Central memory CD8-positive, alpha-beta T cell (primary cell): ENCODE measurements at regions not wholly inside any gene's neighbourhood (a gene's known extent, or its start where the extent isn't known, plus 50 kb on each side); places are given as distances from the start of the nearest gene placed in this dataset.
"Not testable (repeated sequence)": the region's sequence is repeated elsewhere in the genome, so short reads cannot be mapped to it uniquely, and the experiment has no call there.

Experiments used
- ATAC-seq: fragments of 150-1000 bp; cut with Tn5 transposase; replicated peaks from 2 replicates; pipeline ENCODE4 v1.10.0; 2022; ENCODE audit warnings: mild to moderate bottlenecking, moderate FRiP score, moderate number of reproducible peaks; ENCODE audit not compliant: poor library complexity, severe bottlenecking; ENCODE audit errors: extremely low read depth
- DNase-seq, 2 donors: peaks; one replicate each; pipeline ENCODE4 v3.0.0; 2021; ENCODE audit warnings: low spot score in 2 of 2
- H3K27ac Mint-ChIP-seq: one replicate; pipeline ENCODE4 v1.8.0; 2022; ENCODE audit warnings: low read depth, mild to moderate bottlenecking, moderate library complexity, mixed read lengths
- H3K27me3 Mint-ChIP-seq: one replicate; pipeline ENCODE4 v1.8.0; 2022; ENCODE audit warnings: mixed read lengths
- H3K36me3 Mint-ChIP-seq: one replicate; pipeline ENCODE4 v1.8.0; 2022; ENCODE audit warnings: mild to moderate bottlenecking, moderate library complexity, mixed read lengths; ENCODE audit not compliant: insufficient read depth
- H3K4me1 Mint-ChIP-seq: one replicate; pipeline ENCODE4 v1.8.0; 2022; ENCODE audit warnings: mixed read lengths
- H3K4me3 Mint-ChIP-seq: one replicate; pipeline ENCODE4 v1.8.0; 2022; ENCODE audit warnings: mild to moderate bottlenecking, moderate library complexity, mixed read lengths
- H3K9me3 Mint-ChIP-seq: one replicate; pipeline ENCODE4 v1.8.0; 2022; ENCODE audit warnings: mixed read lengths

GRCh38 chr2:38148501-38148900 lies 72.5 kb upstream of the CYP1B1 start:
- Mint-ChIP-seq H3K4me3 (no peak overlapping the region), H3K36me3 (no peaks in the 10 kb centered on the region), H3K9me3 (no peaks in the 10 kb centered on the region), H3K4me1 (no peaks in the 10 kb centered on the region), H3K27me3 (peaks cover 16% of the 10 kb centered on the region), H3K27ac (no peak overlapping the region)
- no peak for ATAC-seq
- no peak for DNase-seq

DNA sequence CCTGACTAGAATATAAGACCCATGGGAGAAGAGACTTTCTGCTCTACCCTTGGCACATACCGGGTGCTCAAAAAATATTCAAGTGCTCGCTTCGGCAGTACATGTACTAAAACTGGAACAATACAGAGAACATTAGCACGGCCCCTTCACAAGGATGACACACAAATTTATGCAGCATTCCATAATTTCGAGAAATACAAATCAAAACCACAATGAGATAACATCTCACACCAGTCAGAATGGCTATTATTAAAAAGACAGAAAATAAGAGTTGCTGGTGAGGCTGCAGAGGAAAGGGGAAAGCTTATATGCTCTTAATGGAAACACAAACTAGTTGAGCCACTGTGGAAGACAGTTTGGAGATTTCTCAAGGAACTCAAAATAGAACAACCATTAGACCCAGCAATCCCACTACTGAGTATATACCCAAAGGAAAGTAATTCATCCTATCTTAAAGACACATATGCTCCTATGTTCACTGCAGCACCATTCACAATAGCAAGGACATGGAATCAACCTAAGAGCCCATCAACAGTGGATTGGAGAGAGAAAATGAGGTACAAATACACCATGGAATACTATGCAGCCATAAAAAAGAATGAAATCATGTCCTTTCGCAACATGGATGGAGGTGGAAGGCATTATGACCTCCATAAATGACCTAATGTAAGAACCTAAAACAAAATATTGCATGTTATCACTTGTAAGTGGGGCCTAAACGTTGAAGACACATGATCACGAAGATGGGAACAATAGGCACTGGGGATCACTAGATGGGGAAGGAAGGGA lies 71.6 kb upstream of the CYP1B1 start:
- H3K27me3 Mint-ChIP-seq = peaks cover 10% of the 10 kb centered on the region
- H3K4me3 Mint-ChIP-seq = no peak overlapping the region
- DNase-seq (no peak), ATAC-seq (no peak)
- no peaks in the 10 kb centered on the region for H3K9me3 Mint-ChIP-seq
- no peaks in the 10 kb centered on the region for H3K4me1 Mint-ChIP-seq
- no peaks in the 10 kb centered on the region for H3K36me3 Mint-ChIP-seq
- H3K27ac Mint-ChIP-seq = no peak overlapping the region

DNA sequence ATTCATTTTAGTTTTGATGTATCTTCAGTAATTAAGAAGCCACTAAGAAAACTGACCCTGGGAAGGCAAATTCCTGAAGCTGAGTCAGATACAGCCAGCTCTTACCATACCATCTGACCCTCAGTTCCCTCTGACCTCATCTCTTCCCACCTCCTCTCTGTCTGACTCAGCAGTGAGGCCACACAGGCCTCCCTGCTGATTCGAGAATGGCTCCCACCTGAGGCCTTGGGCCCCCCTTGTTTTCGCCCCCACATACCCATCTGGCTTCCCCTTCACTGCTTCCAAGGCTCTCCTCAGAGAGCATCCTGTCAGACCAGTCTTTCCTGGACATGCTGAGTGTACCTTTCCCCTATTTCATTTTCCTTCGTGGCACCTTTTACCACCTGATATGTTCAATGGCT lies 71.0 kb upstream of the CYP1B1 start:
- Mint-ChIP-seq H3K27me3 (peaks cover 10% of the 10 kb centered on the region), H3K4me3 (no peak overlapping the region), H3K9me3 (no peaks in the 10 kb centered on the region), H3K27ac (no peak overlapping the region), H3K36me3 (no peaks in the 10 kb centered on the region), H3K4me1 (no peaks in the 10 kb centered on the region)
- DNase-seq = no peak
- no peak for ATAC-seq

DNA sequence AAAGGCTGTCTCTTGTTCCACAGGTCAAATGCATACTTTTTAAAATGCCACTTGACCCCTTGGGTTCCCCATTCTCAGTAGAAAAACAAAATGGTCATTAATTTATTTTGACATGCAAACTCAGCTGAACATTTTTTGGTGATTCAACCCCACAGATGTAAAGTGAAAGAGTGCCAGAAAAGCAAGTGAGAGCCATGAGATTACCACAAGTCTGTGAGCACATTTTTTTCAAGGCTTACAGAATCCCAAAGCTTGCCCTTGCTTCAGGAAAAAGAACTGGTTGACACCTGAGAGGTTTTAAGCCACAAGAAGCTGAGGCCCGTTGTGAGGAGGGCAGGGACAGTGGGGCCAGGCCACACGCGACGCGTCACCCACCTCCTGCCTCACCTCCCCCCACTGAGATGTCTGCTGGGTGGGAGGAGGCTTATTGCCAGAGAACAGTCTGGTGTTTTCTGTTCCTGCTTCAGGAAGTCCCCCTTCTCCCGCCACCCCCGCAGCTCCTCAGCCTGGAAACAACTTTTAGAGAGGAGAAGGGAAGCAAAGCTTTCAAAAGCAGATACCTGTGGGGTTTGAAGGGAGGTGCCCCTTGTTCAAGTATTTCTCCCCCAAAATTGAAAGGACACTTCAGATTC lies 70.4 kb upstream of the CYP1B1 start:
- no peak overlapping the region for H3K4me3 Mint-ChIP-seq
- no peak for ATAC-seq
- no peaks in the 10 kb centered on the region for H3K4me1 Mint-ChIP-seq
- H3K9me3 Mint-ChIP-seq = no peaks in the 10 kb centered on the region
- DNase-seq = no peak
- peaks cover 10% of the 10 kb centered on the region for H3K27me3 Mint-ChIP-seq
- H3K27ac Mint-ChIP-seq = no peak overlapping the region
- no peaks in the 10 kb centered on the region for H3K36me3 Mint-ChIP-seq

- H3K4me3 Mint-ChIP-seq = no peak overlapping the region
- no peaks in the 10 kb centered on the region for H3K36me3 Mint-ChIP-seq
- DNase-seq (no peak), ATAC-seq (no peak)
- H3K27ac Mint-ChIP-seq = no peak overlapping the region
- no peaks in the 10 kb centered on the region for H3K4me1 Mint-ChIP-seq
- H3K27me3 Mint-ChIP-seq = peaks cover 10% of the 10 kb centered on the region
- no peaks in the 10 kb centered on the region for H3K9me3 Mint-ChIP-seq
Observed at GRCh38 chr2:38145236-38145635, 69.3 kb upstream of the CYP1B1 start.

DNA sequence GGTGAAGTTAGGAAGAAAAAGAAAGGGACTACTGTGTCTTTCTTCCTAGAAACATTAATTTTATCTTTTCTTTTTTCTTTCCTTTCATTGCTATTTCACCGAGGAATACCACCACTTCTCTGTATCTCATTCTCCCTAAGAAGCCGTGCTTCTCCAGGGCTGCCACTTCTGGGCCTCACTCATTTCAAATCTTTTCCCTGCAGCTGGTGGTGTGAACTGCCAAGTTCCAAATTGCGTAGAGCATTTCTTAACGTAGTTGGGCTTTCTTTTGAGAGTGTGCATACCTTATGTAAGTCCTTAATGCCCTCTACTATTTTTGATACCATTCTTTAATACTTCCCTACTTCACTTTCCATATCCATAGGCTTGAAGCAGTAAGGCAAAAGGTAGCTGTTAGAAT lies 66.7 kb upstream of the CYP1B1 start:
- no peaks in the 10 kb centered on the region for H3K36me3 Mint-ChIP-seq
- H3K27ac Mint-ChIP-seq = no peak overlapping the region
- H3K4me1 Mint-ChIP-seq = no peaks in the 10 kb centered on the region
- ATAC-seq (no peak), DNase-seq (no peak)
- no peak overlapping the region for H3K4me3 Mint-ChIP-seq
- peaks cover 8% of the 10 kb centered on the region for H3K27me3 Mint-ChIP-seq
- no peaks in the 10 kb centered on the region for H3K9me3 Mint-ChIP-seq

- Mint-ChIP-seq H3K36me3 (no peaks in the 10 kb centered on the region), H3K27me3 (peaks cover 10% of the 10 kb centered on the region), H3K9me3 (no peaks in the 10 kb centered on the region), H3K4me1 (no peaks in the 10 kb centered on the region), H3K4me3 (no peak overlapping the region), H3K27ac (no peak overlapping the region)
- DNase-seq (no peak), ATAC-seq (no peak)
Observed at GRCh38 chr2:38141501-38141900, 65.5 kb upstream of the CYP1B1 start.

- Mint-ChIP-seq H3K4me3 (no peak overlapping the region), H3K27ac (no peak overlapping the region), H3K4me1 (no peaks in the 10 kb centered on the region), H3K27me3 (peaks cover 25% of the 10 kb centered on the region), H3K9me3 (no peaks in the 10 kb centered on the region), H3K36me3 (no peaks in the 10 kb centered on the region)
- ATAC-seq = no peak
- DNase-seq = no peak
Observed at GRCh38 chr2:38138996-38139395, 63.0 kb upstream of the CYP1B1 start.

DNA sequence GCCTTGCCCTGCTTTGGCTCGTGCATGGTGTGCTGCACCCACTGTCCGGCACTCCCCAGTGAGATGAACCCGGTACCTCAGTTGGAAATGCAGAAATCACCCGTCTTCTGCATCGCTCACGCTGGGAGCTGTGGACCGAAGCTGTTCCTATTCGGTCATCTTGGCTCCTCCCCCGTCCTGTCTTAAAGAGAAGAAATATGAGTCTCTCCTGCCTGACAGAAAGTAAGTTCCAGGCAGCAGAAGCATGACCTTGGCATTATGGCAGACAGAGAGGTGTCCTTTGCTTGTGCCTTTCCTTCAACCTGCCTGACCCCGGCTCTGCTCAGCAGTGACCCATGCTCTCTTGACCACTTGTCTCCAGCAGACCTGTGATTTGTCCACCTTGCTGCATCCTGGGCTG lies 62.5 kb upstream of the CYP1B1 start:
- DNase-seq = no peak
- no peak overlapping the region for H3K4me3 Mint-ChIP-seq
- no peaks in the 10 kb centered on the region for H3K4me1 Mint-ChIP-seq
- H3K27me3 Mint-ChIP-seq = peaks cover 25% of the 10 kb centered on the region
- H3K36me3 Mint-ChIP-seq = no peaks in the 10 kb centered on the region
- no peaks in the 10 kb centered on the region for H3K9me3 Mint-ChIP-seq
- no peak overlapping the region for H3K27ac Mint-ChIP-seq
- no peak for ATAC-seq

DNA sequence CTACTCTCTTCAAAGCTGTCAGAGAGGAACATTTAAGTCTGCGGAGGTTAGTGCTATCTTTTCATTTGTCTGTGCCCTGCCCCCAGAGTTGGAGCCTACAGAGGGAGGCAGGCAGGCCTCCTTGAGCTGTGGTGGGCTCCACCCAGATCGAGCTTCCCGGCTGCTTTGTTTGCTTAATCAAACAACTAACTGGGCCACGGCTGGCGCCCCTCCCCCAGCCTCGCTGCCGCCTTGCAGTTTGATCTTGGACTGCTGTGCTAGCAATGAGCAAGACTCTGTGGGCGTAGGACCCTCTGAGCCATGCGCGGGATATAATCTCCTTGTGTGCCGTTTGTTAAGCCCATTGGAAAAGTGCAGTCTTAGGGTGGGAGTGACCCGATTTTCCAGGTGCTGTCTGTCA lies 62.0 kb upstream of the CYP1B1 start:
- not testable (repeated sequence) for H3K27ac Mint-ChIP-seq, H3K9me3 Mint-ChIP-seq, H3K36me3 Mint-ChIP-seq

GRCh38 chr2:38131676-38132075 lies 55.7 kb upstream of the CYP1B1 start:
- no peak overlapping the region for H3K4me3 Mint-ChIP-seq
- H3K4me1 Mint-ChIP-seq = no peaks in the 10 kb centered on the region
- DNase-seq (no peak), ATAC-seq (no peak)
- H3K27me3 Mint-ChIP-seq = peaks cover 16% of the 10 kb centered on the region
- no peaks in the 10 kb centered on the region for H3K36me3 Mint-ChIP-seq
- H3K27ac Mint-ChIP-seq = no peak overlapping the region
- H3K9me3 Mint-ChIP-seq = peaks cover 5% of the 10 kb centered on the region

More for the DNA sequence above, 62.0 kb upstream of the CYP1B1 start:
- H3K27me3 Mint-ChIP-seq = peaks cover 25% of the 10 kb centered on the region
- DNase-seq, H3K4me1 Mint-ChIP-seq, H3K4me3 Mint-ChIP-seq, ATAC-seq: not testable (repeated sequence)

DNA sequence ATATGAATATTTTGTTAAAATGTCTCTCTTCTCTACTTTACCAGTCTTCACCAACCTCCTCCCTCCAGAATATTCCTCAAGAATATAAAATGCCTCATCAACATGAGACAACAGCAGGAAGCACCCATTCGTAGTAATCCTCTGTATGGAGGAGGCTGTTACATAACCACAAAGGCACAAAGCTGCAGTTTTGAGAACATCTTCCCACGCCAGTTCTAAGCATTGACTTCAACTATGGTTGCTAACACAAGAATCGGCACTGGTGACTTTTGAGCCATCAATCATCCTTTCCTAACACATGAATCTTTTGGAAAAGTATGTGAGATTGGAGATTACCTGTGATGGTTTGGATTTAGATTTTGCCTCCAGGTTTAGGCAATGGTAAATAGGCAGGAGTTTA lies 54.9 kb upstream of the CYP1B1 start:
- Mint-ChIP-seq H3K36me3 (no peaks in the 10 kb centered on the region), H3K27me3 (peaks cover 8% of the 10 kb centered on the region), H3K9me3 (peaks cover 8% of the 10 kb centered on the region), H3K4me3 (no peak overlapping the region), H3K27ac (no peak overlapping the region), H3K4me1 (no peaks in the 10 kb centered on the region)
- ATAC-seq (no peak), DNase-seq (no peak)

- Mint-ChIP-seq H3K27me3 (no peaks in the 10 kb centered on the region), H3K9me3 (peaks cover 8% of the 10 kb centered on the region), H3K4me1 (no peaks in the 10 kb centered on the region), H3K36me3 (no peaks in the 10 kb centered on the region), H3K27ac (no peak overlapping the region), H3K4me3 (no peak overlapping the region)
- DNase-seq (no peak), ATAC-seq (no peak)
Observed at GRCh38 chr2:38129987-38130386, 54.0 kb upstream of the CYP1B1 start.
